Calu3 (cell line): ENCODE measurements at regions not wholly inside any gene's neighbourhood (a gene's known extent, or its start where the extent isn't known, plus 50 kb on each side); places are given as distances from the start of the nearest gene placed in this dataset.

Source experiments
- BruUV-seq: library from RNA; stranded (reverse); fragments of 400-500 nt; replicated peaks from 2 replicates; lab custom pipeline; 2021; lab: Mats Ljungman, UMichigan
- CTCF ChIA-PET: fragments of 300-600 bp; sonication (Branson Sonifier 250); formaldehyde crosslinking; loops from one replicate; lab custom pipeline; 2022; ENCODE audit warnings: antibody characterized with exemption; lab: Charles Lee
- DNase-seq: peaks from one replicate; pipeline ENCODE4 v3.0.0; 2022
- H3K27ac Mint-ChIP-seq: one replicate; pipeline ENCODE4 v1.8.0; 2022; ENCODE audit warnings: mixed read lengths; ENCODE audit not compliant: unreplicated experiment
- H3K27me3 Mint-ChIP-seq: one replicate; pipeline ENCODE4 v1.8.0; 2022; ENCODE audit warnings: mixed read lengths; ENCODE audit not compliant: unreplicated experiment
- H3K36me3 Mint-ChIP-seq: one replicate; pipeline ENCODE4 v1.8.0; 2022; ENCODE audit warnings: mild to moderate bottlenecking, moderate library complexity, mixed read lengths; ENCODE audit not compliant: insufficient read depth, unreplicated experiment
- H3K4me1 Mint-ChIP-seq: one replicate; pipeline ENCODE4 v1.8.0; 2022; ENCODE audit warnings: mild to moderate bottlenecking, low read depth, mixed read lengths; ENCODE audit not compliant: unreplicated experiment
- H3K4me3 Mint-ChIP-seq: one replicate; pipeline ENCODE4 v1.8.0; 2022; ENCODE audit warnings: mild to moderate bottlenecking, low read depth, moderate library complexity, mixed read lengths; ENCODE audit not compliant: unreplicated experiment
- H3K9me3 Mint-ChIP-seq: one replicate; pipeline ENCODE4 v1.8.0; 2022; ENCODE audit warnings: low read depth, mixed read lengths; ENCODE audit not compliant: unreplicated experiment
- intact Hi-C: fragments of 100-400 bp; cut with micrococcal nuclease; formaldehyde crosslinking; loops from one replicate; pipeline ENCODE4 v1.10.0; 2022; ENCODE audit not compliant: unreplicated experiment
- TF ChIP-seq, protein P1 (sequence below): fragments of 200-600 bp; IDR thresholded peaks from one replicate; pipeline ENCODE4 v1.8.0; 2022; ENCODE audit warnings: antibody characterized with exemption; ENCODE audit not compliant: unreplicated experiment

DNA sequence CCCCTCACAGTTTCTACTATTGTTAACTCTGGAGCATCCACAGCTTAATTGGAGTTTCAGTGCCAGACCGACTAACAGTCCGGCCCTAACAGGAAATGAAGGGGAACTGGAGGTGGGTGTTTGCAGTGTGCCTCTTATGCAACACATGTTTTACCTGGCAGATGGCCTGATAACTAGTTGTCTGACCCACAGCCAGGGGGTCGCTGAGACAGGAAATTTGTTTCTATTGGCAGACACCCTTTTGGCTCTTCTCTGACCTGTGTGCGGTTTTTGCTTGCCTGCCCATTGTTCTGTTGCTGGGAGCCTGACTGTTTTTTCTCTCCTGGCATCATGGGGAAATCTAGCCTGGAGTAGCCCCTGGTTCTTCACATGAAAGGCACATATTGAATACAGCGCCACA is 1329.8 kb downstream of the DSC3 start:
- no TSS peak for BruUV-seq
- no peaks in the 10 kb centered on the region for H3K4me1 Mint-ChIP-seq
- CTCF ChIA-PET = no interaction called here
- no peak overlapping the region for H3K27ac Mint-ChIP-seq
- no peaks in the 10 kb centered on the region for H3K9me3 Mint-ChIP-seq
- no peak for DNase-seq
- H3K4me3 Mint-ChIP-seq = no peak overlapping the region
- H3K27me3 Mint-ChIP-seq = no peaks in the 10 kb centered on the region
- TF ChIP-seq, protein P1, sequence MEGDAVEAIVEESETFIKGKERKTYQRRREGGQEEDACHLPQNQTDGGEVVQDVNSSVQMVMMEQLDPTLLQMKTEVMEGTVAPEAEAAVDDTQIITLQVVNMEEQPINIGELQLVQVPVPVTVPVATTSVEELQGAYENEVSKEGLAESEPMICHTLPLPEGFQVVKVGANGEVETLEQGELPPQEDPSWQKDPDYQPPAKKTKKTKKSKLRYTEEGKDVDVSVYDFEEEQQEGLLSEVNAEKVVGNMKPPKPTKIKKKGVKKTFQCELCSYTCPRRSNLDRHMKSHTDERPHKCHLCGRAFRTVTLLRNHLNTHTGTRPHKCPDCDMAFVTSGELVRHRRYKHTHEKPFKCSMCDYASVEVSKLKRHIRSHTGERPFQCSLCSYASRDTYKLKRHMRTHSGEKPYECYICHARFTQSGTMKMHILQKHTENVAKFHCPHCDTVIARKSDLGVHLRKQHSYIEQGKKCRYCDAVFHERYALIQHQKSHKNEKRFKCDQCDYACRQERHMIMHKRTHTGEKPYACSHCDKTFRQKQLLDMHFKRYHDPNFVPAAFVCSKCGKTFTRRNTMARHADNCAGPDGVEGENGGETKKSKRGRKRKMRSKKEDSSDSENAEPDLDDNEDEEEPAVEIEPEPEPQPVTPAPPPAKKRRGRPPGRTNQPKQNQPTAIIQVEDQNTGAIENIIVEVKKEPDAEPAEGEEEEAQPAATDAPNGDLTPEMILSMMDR = no peak
- H3K36me3 Mint-ChIP-seq = no peaks in the 10 kb centered on the region
- intact Hi-C loops = no loop called here

DNA sequence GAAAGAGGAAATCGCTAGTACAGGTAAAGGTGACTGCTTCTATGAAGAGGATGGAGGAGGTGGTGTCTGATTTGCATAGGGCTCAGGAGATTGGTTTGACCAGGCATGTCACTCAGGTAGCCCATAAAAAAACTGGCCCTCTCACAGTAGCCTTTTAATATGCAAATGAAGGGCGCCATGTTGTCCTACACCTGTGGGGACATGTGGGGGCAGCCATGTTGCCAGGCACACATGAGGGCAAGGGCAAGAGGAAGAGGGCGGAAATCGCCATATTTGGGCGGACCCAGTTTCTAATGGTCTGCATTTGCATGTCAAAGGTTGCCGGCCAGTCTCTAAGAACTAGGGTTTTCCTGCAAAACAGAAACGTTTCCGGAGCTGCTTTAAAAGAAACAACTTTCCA is 1330.6 kb downstream of the DSC3 start:
- TF ChIP-seq, protein P1 = no peak
- Mint-ChIP-seq H3K36me3 (no peaks in the 10 kb centered on the region), H3K27ac (no peak overlapping the region), H3K9me3 (no peaks in the 10 kb centered on the region), H3K27me3 (no peaks in the 10 kb centered on the region), H3K4me1 (no peaks in the 10 kb centered on the region), H3K4me3 (no peak overlapping the region)
- CTCF ChIA-PET = no interaction called here
- DNase-seq = no peak
- intact Hi-C loops = no loop called here
- BruUV-seq = no TSS peak

DNA sequence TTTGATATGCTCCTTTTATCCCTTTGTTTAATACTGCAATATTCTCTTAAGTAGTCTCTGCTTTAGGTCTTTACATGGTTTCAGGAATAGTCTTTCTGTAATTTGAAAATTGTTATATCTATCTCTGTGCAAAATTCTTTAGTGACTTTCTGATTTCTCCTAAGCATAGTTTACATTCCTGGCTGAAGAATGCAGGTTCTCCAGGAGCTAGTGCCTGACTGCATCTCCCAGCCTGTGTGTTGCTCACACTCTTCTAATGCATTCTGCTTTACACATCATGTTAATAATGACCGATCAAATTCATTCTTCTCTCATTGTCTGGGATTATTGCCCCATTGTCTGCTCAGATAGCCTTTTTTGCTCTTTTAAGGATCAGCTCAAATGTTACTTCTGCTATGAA is 1349.2 kb downstream of the DSC3 start:
- Mint-ChIP-seq H3K27me3 (no peaks in the 10 kb centered on the region), H3K27ac (no peak overlapping the region), H3K4me3 (no peak overlapping the region), H3K36me3 (no peaks in the 10 kb centered on the region), H3K9me3 (no peaks in the 10 kb centered on the region), H3K4me1 (no peaks in the 10 kb centered on the region)
- intact Hi-C loops = no loop called here
- no peak for DNase-seq
- TF ChIP-seq, protein P1 = no peak
- CTCF ChIA-PET = no interaction called here
- BruUV-seq = no TSS peak

DNA sequence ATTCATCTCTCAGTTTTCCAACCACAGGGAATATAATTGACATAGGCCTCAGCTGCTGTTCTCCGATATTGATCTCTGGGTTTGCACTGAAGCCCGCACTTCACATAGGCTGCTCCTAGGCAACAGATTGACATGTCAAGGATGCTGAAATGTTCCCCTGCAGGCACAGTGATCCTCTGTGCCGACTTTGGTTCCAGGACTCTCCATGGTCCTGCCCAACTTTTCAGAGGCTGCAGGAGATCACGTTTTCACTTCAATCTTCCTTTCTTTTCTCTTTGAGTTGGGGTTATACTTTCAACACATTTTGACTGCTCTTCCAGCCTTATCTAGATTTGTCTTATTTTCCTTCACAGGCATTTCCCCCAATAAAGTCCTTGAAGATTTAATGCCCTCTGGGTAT is 1361.0 kb downstream of the DSC3 start:
- no peak overlapping the region for H3K4me3 Mint-ChIP-seq
- H3K9me3 Mint-ChIP-seq = peaks cover 7% of the 10 kb centered on the region
- no peak for DNase-seq
- H3K4me1 Mint-ChIP-seq = no peaks in the 10 kb centered on the region
- intact Hi-C loops = no loop called here
- TF ChIP-seq, protein P1 = no peak
- H3K27ac Mint-ChIP-seq = no peak overlapping the region
- H3K36me3 Mint-ChIP-seq = no peaks in the 10 kb centered on the region
- CTCF ChIA-PET = no interaction called here
- no peaks in the 10 kb centered on the region for H3K27me3 Mint-ChIP-seq
- BruUV-seq = no TSS peak
